T-helper 1 cell treated with Interleukin-12 subunit alpha and Interleukin-12 subunit beta and Interleukin-4 antibody, amounts not matched to agents 30 μg/mL and 1 μg/mL, for 36 hours (primary cell): ENCODE measurements at regions not wholly inside any gene's neighbourhood (a gene's known extent, or its start where the extent isn't known, plus 50 kb on each side); places are given as distances from the start of the nearest gene placed in this dataset.

Experiments used
- H3K27ac Mint-ChIP-seq: one replicate; pipeline ENCODE4 v1.8.0; 2021; ENCODE audit warnings: mild to moderate bottlenecking, mixed read lengths
- H3K27me3 Mint-ChIP-seq: one replicate; pipeline ENCODE4 v1.8.0; 2021; ENCODE audit warnings: low read depth, mixed read lengths
- H3K36me3 Mint-ChIP-seq: one replicate; pipeline ENCODE4 v1.8.0; 2021; ENCODE audit warnings: low read depth, mixed read lengths
- H3K4me1 Mint-ChIP-seq: one replicate; pipeline ENCODE4 v1.8.0; 2021; ENCODE audit warnings: low read depth, mixed read lengths
- H3K4me3 Mint-ChIP-seq: one replicate; pipeline ENCODE4 v1.8.0; 2021; ENCODE audit warnings: mild to moderate bottlenecking, moderate library complexity, mixed read lengths
- H3K9me3 Mint-ChIP-seq: one replicate; pipeline ENCODE4 v1.8.0; 2021; ENCODE audit warnings: mixed read lengths

GRCh38 chr13:81659984-81660383 lies 1319.1 kb upstream of the SPRY2 start:
- Mint-ChIP-seq H3K4me3 (no peak overlapping the region), H3K27ac (no peak overlapping the region), H3K9me3 (peaks cover 28% of the 10 kb centered on the region), H3K27me3 (no peaks in the 10 kb centered on the region), H3K36me3 (no peaks in the 10 kb centered on the region), H3K4me1 (no peaks in the 10 kb centered on the region)

DNA sequence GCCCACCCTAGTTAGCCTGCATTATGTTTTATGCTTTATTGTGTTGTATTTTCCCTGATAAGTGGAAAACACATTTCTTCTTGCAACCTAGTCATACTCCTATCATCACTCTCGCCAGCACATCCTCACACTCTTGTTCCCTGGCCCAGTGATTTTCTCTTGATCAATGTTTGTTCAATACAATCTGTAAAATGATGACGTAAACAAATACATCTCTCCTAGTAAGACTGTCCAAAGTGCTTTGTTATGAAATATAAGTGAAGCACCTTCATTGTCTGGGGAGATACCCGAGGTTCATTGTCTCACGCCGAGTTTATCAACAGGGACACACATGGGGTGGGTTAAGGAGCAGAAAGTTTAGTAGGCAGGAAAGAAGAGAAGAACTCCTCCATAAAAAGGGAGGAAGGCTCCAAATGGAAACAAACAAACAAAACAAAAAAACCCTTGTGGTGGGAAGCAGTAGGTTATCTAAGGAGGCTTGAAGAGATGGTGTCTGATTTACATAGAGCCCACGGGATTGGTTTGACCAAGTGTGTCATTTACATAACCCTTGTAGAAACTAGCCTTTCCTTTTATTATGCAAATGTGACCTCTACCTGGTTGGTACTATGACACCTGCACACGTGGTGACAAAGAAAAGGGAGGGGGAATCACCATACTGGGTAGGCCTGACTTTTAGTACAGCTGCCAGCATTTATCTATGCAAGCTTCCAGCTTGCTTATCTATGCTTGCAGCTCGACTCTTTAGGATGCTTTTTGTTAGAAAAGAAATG lies 1317.9 kb upstream of the SPRY2 start:
- Mint-ChIP-seq H3K27ac (no peak overlapping the region), H3K36me3 (no peaks in the 10 kb centered on the region), H3K9me3 (peaks cover 24% of the 10 kb centered on the region), H3K4me1 (no peaks in the 10 kb centered on the region), H3K27me3 (no peaks in the 10 kb centered on the region), H3K4me3 (no peak overlapping the region)

DNA sequence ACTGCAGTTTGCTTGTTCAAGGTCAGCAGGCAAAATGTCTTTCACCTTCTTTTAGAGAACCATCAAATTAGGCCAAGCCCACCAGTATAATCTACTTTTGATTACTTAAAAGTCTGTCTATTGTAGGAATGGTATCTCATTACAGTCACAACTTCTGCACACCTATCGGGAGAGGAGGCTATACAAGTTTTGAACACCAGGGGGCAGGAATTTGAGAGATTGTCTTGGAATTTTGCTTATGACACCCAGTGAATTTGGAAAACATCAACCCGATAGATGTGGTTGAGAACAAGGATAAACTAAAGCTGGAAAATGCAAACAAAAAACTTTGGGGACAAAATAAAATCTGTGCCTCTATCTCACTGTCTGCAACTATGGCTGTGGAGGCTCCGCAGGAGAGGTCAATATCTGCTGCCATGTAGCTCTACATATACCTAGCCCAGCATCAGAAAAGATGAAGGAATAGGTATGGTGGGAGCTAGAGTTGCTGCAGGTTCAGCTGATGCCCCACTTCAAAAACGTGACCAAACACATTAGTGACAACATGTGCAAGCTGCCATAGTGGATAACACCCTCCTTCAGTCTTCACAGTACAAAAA lies 1299.2 kb upstream of the SPRY2 start:
- H3K4me3 Mint-ChIP-seq, result no peak overlapping the region
- H3K27ac Mint-ChIP-seq, result no peak overlapping the region
- H3K9me3 Mint-ChIP-seq, result peaks cover 12% of the 10 kb centered on the region
- H3K36me3 Mint-ChIP-seq, result no peaks in the 10 kb centered on the region
- no peaks in the 10 kb centered on the region for H3K4me1 Mint-ChIP-seq
- no peaks in the 10 kb centered on the region for H3K27me3 Mint-ChIP-seq

- Mint-ChIP-seq H3K27ac (no peak overlapping the region), H3K27me3 (no peaks in the 10 kb centered on the region), H3K36me3 (no peaks in the 10 kb centered on the region), H3K4me3 (no peak overlapping the region), H3K9me3 (peaks cover 16% of the 10 kb centered on the region), H3K4me1 (no peaks in the 10 kb centered on the region)
Observed at GRCh38 chr13:81637457-81637856, 1296.5 kb upstream of the SPRY2 start.

GRCh38 chr13:81636120-81636519 lies 1295.2 kb upstream of the SPRY2 start:
- Mint-ChIP-seq H3K4me3 (no peak overlapping the region), H3K4me1 (no peaks in the 10 kb centered on the region), H3K36me3 (no peaks in the 10 kb centered on the region), H3K9me3 (peaks cover 16% of the 10 kb centered on the region), H3K27me3 (no peaks in the 10 kb centered on the region), H3K27ac (no peak overlapping the region)

DNA sequence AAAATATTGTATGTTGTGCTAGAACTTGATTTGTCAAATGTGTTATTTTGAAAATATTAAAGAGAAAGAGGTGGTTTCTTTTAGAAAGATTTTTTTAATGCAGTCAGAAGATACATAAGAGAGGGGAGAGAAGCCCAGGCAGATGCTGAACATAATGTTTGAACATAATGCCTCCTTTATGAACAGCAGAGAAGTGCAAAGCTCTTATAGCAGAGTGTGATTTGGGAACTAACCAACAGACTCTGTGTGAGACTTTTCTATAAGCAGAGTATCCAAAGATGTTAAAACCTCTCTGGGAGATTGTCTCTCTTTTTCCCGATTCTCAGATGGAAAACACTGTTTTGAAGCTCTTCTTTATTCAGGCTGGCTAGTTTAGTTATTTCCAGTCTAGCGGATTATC lies 1274.1 kb upstream of the SPRY2 start:
- Mint-ChIP-seq H3K27ac (no peak overlapping the region), H3K4me3 (no peak overlapping the region), H3K36me3 (no peaks in the 10 kb centered on the region), H3K9me3 (peaks cover 15% of the 10 kb centered on the region), H3K4me1 (no peaks in the 10 kb centered on the region), H3K27me3 (no peaks in the 10 kb centered on the region)

DNA sequence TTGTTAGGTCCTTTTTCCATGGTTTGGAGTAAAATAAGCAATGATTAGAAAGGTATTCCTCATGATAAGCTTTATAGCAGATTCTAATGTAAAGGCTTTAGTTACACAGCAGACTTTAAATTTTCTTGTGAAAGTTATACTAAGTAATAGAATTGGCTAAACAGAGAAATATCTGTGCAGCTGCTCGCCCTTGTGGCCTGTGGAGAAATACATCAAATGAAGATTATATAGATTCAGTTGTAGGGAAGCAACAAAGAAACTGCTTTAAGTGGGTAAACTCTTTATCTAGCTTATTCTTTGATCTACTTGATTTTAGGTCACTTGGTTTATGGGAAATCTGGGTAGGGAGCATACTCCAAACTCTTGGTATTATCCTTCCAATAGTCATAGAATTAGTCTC lies 1269.7 kb upstream of the SPRY2 start:
- H3K4me3 Mint-ChIP-seq, result no peak overlapping the region
- H3K27me3 Mint-ChIP-seq, result no peaks in the 10 kb centered on the region
- peaks cover 19% of the 10 kb centered on the region for H3K9me3 Mint-ChIP-seq
- no peak overlapping the region for H3K27ac Mint-ChIP-seq
- H3K4me1 Mint-ChIP-seq, result no peaks in the 10 kb centered on the region
- H3K36me3 Mint-ChIP-seq, result no peaks in the 10 kb centered on the region

DNA sequence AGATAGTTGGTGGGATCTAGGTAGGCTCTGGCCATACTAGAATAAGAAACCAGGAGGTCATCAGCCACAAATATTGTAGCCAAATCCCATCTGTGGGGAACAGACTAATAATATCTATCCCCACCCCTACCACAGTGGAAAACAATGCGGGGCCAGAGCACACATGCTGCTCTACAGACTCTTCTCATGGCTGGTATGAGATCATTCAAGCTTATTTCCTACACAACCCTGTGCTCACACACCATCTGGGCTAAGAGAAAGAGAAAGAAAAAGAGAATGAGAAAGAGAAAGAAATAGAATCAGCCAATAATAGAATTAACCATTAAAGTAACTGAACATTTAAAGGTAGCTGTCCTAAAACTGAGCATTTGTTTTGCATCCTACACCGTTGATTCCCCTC lies 1268.4 kb upstream of the SPRY2 start:
- Mint-ChIP-seq H3K4me3 (no peak overlapping the region), H3K27me3 (no peaks in the 10 kb centered on the region), H3K36me3 (no peaks in the 10 kb centered on the region), H3K9me3 (peaks cover 12% of the 10 kb centered on the region), H3K27ac (no peak overlapping the region), H3K4me1 (no peaks in the 10 kb centered on the region)

DNA sequence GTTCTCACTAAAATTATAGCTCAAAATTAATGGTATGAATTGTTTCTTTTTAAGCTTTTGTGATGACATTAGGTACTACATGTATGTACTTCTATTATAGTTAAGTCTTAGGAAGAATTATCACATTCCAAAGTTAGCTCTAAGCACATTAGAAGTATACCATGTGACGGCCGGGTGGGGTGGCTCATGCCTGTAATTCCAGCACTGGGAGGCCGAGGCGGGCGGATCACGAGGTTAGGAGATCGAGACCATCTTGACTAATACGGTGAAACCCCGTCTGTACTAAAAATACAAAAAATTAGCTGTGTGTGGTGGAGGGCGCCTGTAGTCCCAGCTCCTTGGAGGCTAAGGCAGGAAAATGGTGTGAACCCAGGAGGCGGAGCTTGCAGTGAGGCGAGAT lies 1265.1 kb upstream of the SPRY2 start:
- Mint-ChIP-seq H3K9me3 (peaks cover 11% of the 10 kb centered on the region), H3K36me3 (no peaks in the 10 kb centered on the region), H3K4me3 (no peak overlapping the region)

DNA sequence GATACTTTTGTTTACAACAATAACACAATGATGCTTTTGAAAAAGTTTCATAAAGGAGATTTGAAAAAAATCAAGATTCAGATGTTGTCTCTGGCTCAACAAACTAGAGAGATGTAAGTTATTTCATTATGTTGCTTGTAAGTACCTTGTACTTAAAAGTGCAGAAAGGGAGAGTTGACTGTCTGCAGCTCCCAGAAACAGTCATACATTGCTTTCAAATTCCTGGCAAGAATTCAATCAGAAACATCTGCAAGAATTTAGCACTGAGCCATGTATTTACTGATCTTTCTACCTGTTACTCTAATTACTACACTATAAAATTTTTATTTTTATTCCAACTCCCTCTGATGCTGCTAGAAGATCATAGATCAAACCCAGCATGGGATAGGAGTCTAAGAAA lies 1261.3 kb upstream of the SPRY2 start:
- Mint-ChIP-seq H3K4me1 (no peaks in the 10 kb centered on the region), H3K4me3 (no peak overlapping the region), H3K27ac (no peak overlapping the region), H3K9me3 (peaks cover 4% of the 10 kb centered on the region), H3K27me3 (no peaks in the 10 kb centered on the region), H3K36me3 (no peaks in the 10 kb centered on the region)

More for the DNA sequence above, 1265.1 kb upstream of the SPRY2 start:
- no peak overlapping the region for H3K27ac Mint-ChIP-seq
- H3K4me1 Mint-ChIP-seq, result no peaks in the 10 kb centered on the region
- no peaks in the 10 kb centered on the region for H3K27me3 Mint-ChIP-seq

DNA sequence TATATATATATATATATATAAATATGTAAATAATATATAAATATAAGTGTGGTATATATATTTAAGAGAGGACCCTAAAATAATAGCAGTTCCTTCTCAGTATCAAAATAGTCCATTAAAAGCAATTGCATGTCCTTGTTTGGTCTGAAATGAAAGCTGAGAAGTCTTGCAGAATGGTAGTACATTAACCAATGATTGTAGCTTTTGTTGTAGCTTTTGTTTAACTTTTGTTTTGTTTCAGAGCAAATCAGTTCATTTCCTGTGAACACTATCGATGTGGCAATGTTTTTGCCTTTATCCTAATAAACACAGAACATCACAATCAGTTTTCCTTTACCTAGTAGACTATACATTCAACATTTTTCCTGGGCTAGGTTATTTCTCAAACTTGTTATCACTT lies 1256.2 kb upstream of the SPRY2 start:
- Mint-ChIP-seq H3K4me3 (no peak overlapping the region), H3K27ac (no peak overlapping the region), H3K9me3 (peaks cover 4% of the 10 kb centered on the region), H3K36me3 (no peaks in the 10 kb centered on the region), H3K27me3 (no peaks in the 10 kb centered on the region), H3K4me1 (no peaks in the 10 kb centered on the region)

GRCh38 chr13:81596224-81596753 lies 1255.4 kb upstream of the SPRY2 start:
- no peaks in the 10 kb centered on the region for H3K36me3 Mint-ChIP-seq
- no peak overlapping the region for H3K27ac Mint-ChIP-seq
- no peak overlapping the region for H3K4me3 Mint-ChIP-seq
- H3K4me1 Mint-ChIP-seq, result no peaks in the 10 kb centered on the region
- no peaks in the 10 kb centered on the region for H3K9me3 Mint-ChIP-seq
- no peaks in the 10 kb centered on the region for H3K27me3 Mint-ChIP-seq

GRCh38 chr13:81591528-81592220 lies 1250.7 kb upstream of the SPRY2 start:
- Mint-ChIP-seq H3K9me3 (peaks cover 4% of the 10 kb centered on the region), H3K27me3 (no peaks in the 10 kb centered on the region)

GRCh38 chr13:81582381-81582780 lies 1241.5 kb upstream of the SPRY2 start:
- Mint-ChIP-seq H3K27me3 (no peaks in the 10 kb centered on the region), H3K27ac (no peak overlapping the region), H3K36me3 (no peaks in the 10 kb centered on the region), H3K4me3 (no peak overlapping the region), H3K4me1 (no peaks in the 10 kb centered on the region), H3K9me3 (no peaks in the 10 kb centered on the region)

More at GRCh38 chr13:81591528-81592220, 1250.7 kb upstream of the SPRY2 start:
- no peak overlapping the region for H3K27ac Mint-ChIP-seq
- H3K4me1 Mint-ChIP-seq, result no peaks in the 10 kb centered on the region
- no peaks in the 10 kb centered on the region for H3K36me3 Mint-ChIP-seq
- H3K4me3 Mint-ChIP-seq, result no peak overlapping the region
